Forelimb muscle (tissue), 1 donor: ENCODE measurements at regions not wholly inside any gene's neighbourhood (a gene's known extent, or its start where the extent isn't known, plus 50 kb on each side); places are given as distances from the start of the nearest gene placed in this dataset.

Experiments
- DNase-seq: peaks from one replicate; pipeline ENCODE4 v3.0.0-alpha.2; 2013; ENCODE audit warnings: low read depth

- no peak for DNase-seq
These were observed 198.2 kb upstream of the ARSJ start for GRCh38 chr4:114177628-114178027.

- DNase-seq = no peak
These were observed 198.9 kb upstream of the ARSJ start for GRCh38 chr4:114178392-114178791.

DNA sequence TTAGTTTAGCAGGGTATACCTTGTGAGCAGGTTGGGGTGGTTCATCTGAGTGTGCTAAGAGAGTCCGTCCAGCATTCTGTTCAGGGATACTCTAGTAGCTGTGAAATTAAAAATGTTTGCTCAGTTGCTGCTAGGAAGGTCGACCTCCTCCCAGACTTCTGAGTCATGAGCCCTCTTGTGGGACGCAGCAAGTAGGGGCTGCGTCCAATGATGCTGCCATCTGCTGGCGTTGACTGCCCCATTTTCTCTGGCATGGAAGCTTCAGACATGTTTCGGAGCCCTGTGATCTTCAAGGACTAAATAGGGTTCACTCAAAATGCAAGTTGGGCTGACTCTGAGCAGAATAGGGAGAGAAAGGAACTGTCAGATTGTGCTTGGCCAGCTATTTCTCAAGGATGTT is 201.0 kb upstream of the ARSJ start:
- no peak for DNase-seq

DNA sequence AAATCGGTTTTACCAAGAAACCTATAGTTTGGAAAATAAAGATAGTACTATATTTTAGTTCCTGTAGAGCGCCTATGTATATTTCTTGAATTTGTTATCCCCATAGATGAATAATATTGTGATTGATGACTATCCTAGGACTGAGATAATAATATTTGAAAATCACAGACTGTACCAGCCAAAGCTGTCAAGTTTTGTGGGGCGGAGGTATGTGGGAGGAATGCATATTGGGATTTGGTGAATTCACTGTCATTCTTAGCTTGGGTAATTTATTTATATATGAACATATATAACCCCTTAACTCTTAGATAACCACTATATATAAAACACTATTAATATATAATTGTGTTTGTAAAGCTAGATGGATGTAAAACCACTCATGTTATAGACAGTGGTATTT is 205.5 kb upstream of the ARSJ start:
- DNase-seq = no peak

DNA sequence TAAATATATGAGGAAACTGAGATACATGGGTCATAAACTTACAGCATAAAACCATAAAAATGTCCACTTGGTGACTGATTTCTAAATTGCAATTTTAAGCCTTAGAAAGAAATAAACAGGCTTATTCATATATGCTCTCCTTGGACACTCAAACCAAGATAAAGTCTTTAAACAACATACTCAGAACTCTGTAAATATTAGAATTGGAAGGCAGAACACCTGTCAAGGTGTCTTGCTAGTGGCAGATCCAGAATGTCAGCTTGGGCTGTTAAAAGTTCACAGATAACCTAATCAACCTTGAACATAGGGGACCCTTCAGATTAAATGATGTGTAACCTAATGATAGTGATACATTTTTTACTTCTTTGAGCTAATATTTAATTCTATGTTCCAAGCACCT is 208.1 kb upstream of the ARSJ start:
- DNase-seq = no peak

DNA sequence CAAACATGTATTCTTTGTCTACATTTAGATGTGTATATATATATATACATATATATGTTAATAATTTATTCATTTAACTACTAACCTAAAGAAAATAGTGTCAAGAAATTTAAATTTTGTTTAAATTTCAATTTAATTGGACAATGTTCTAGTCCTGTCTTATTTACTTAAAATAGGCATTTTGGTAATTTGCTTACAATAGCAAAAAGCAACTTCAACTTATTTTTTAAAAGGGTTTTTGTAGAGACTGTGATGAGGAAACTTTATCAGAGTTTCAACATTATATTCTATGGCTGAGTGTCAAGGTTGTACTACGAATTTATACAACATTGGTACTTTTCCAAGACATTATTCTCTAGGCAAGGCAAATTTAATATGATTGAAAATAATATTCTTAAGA is 212.0 kb upstream of the ARSJ start:
- no peak for DNase-seq

DNA sequence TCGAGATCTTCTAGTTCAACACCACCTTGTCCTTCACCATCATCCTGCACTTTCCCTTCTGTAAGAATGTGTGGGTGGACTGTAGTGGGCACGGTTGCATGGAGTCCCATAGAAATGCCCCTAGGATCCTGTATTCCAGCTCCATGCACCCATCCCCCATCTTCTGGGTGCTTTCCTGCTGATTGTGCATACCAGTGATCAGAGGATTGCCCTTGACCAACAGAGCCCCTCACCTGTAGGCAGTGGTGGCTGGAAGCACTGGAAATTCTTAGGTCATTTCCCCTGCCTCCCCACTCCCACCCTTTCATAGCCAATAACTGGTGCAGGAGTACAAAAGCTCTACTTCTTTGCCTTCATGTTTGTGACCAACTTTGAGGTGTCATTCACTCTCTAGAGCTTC is 213.4 kb upstream of the ARSJ start:
- DNase-seq = no peak

DNA sequence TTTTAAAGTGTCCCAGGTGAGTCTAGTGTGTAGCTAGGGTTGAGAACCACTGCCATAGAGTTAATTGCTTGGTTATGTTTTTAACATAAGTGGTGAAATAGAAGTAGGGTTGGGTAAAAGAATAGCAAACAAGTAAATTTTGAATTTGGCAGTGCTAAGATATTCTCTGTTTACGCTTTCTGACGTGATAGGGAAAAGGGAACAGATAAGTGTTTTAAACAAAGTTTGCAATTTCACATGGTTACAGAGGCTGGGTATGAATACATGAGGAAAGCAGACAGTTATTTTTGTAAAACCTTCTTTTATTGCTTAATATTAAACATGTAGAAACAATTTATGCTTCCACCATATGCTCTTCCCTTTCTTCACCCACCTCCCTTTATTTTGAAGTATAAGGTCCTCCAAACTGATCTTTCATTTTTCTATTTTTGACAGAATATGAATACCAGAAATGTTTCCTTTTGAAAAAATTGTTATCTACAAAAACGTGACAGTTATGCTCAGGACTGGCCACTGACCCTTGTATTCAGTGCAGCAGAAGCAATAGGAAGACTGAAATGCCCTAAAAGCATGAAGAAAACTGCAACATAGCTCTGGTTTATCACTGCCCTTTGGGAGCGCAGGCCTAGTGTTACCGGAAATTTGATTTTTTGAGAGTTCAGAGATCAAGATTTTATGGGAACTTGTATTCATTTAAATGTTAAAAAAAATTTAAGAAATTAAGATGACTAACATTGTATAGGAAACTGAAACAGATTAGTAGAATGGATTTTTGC is 214.4 kb upstream of the ARSJ start:
- no peak for DNase-seq

DNA sequence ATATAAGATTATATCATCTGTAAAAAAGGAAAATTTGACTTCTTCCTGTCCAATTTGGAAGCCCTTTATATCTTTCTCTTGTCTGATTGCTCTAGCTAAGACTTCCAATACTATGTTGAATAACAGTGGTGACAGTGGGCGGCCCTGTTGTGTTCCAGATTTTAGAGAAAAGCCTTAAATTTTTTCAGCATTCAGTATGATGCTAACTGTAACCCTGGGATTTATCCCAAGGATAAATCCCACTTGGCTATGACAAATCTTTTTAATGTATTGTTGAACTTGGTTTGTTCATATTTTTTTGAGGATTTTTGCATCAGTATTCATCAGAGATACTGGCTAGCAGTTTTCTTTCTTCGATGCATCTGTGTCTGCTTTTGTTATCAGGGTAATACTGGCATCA is 217.2 kb upstream of the ARSJ start:
- DNase-seq = no peak

DNA sequence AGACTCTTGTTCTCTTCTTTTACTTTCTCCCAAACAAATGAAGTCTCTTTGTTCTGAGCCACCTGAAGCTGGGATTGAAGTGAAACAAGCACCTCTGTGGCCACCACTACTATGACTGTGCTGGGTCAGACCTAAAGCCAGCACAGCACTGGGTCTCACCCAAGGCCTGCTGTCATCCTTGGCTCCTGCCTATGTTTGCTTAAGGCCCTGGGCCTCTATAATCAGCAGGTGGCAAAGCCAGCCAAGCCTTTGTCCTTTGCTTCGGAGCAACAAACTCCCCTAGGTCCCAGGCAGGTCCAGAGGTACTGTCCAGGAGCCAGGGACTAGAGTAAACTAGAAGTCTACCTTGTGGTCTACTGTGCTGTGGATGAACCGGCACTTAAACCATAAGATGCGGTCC is 220.6 kb upstream of the ARSJ start:
- DNase-seq = no peak

DNA sequence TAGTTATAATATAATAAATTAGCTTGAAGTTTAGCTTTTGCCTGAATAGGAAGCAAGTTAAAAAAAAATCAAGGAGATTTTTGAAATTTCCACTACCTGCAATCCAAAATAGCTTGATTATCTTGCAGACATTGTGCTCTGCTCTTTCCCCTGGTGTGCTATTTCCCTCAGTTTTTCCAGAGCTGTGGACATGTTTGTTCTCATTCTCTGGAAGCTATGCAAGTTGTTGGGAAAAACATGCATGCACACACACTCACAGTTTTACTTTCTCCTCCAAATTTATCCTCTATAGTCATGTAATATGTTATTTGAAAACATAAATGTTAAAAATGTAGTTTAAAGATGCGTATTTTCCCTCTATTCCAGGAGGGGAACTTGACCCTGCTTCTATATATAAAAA is 225.8 kb upstream of the ARSJ start:
- peak; percentile 29 for DNase-seq

- no peak for DNase-seq
These were observed 229.2 kb upstream of the ARSJ start for GRCh38 chr4:114208574-114209151.

- DNase-seq = no peak
These were observed 230.1 kb upstream of the ARSJ start for GRCh38 chr4:114209584-114209983.

GRCh38 chr4:114211556-114211955 is 232.1 kb upstream of the ARSJ start:
- no peak for DNase-seq

DNA sequence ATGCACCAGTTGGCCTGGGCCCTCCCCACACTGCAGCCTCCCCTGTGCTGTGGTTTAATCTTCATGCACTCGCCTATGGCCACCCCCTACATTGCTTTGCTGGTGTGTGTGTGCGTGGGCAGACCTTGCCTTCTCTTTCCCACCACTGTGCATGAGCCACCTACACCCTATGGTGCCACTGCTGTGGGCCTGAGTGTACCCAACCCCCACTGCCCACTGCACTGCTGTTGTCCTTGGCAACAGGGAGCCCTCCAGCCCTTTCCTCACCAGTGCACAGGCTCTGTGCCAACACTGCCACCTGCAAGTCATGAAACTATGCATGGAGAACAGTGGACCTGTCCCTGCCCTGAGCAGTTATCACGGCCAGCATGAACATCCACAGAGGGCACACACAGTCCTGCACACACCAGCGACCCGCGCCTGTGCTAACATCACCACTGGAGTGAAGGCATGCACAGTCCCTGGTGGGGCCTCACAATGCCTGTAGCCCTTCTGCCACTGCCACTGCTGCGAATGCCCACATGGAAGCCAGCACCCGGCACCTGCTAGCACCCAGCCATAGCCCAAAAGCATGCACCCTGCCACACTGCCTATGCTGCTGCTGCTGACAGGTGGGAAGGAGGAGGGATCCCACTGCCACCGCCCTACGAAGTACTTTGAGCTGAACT is 237.8 kb upstream of the ARSJ start:
- DNase-seq = no peak

DNA sequence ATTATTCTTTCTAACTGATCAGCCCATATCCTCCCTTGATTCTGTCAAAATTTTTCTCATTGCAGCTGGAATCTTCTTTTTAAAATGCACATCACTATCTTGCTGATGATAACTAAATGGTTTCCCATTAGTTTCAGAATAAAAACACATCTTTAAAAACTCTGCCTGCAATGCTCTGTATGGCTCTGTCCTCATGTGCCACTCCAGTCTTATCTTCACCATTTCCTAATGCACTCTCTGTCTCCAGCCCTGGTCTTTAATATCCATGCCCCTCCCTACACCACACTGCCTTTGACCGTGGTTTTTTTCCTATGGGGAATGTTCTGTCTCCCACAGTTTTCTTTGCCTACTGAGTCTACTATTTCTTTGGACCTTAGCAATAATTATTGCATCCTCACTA is 244.1 kb upstream of the ARSJ start:
- DNase-seq = no peak

DNA sequence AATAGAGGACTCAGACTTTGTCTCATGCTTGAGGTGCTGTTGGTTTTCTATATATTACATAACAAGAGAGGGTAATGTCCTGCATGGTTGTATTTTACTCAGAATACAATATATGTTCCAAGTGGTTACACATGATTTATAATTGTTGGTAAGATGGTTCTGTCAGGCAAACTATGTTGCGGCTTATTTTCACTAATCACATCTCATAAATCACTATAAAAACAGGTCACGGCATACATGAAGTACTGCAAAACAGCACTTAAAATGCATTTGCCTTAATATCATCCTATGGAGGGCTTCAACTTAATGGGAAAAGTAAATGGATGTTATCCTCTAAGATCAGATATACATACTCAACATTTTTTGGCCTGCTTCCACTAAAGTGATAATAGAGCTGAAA is 246.0 kb upstream of the ARSJ start:
- no peak for DNase-seq

- no peak for DNase-seq
These were observed 246.7 kb upstream of the ARSJ start for GRCh38 chr4:114226179-114226578.

DNA sequence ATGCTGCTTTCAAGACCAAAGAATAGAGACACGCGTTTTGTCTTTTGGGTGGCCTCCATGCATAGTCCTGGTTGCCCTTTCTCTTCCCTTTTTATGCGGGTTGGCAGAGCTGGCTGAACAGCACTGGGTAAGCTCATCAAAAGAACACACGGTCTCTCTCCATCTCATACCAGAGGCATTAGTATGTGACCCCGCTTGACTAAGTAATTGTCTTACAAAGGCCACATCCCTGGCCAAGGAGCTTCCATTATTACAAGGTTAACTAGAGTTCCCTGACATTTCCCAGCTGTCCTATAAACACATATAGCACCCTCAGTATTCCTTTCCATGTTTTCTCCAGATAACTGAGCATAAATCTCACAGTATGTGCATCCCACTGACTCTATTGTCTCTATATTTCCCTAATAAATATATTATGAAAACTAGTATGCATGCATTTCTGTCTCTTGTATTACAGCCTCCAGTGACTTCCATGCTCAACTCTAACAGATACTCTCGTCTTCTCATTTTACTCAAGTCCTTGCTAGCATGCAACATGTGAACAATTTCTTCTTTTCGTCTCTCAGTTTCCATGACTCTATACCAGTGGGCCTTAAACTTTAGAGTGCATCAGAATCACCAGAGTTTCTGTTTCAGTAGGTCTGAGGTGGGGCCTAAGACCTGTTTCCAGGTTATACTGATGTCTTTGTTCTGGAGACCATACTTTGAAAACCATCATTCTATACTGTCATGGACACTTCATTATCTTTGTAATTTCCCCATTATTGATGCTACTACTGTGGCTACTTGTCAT is 247.7 kb upstream of the ARSJ start:
- DNase-seq = no peak

DNA sequence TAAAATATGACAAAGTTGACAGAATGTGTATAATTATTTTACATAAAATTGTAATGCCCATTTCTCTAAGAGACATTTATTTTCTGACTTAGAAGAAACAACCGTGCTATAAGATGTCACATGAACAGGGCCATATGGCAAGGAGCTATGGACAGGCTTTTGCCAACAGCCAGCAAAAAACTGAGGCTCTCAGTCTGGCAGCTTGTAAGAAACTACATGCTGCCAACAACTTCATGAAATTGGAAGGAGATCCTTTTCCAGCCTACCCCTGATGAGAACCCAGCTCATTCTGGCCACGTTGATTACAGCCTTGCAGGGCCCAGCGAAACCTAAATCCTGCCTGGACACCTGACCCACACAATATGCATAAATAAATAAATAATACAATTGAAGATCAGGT is 250.3 kb upstream of the ARSJ start:
- DNase-seq = no peak

GRCh38 chr4:114236171-114236769 is 256.8 kb upstream of the ARSJ start:
- DNase-seq = no peak

DNA sequence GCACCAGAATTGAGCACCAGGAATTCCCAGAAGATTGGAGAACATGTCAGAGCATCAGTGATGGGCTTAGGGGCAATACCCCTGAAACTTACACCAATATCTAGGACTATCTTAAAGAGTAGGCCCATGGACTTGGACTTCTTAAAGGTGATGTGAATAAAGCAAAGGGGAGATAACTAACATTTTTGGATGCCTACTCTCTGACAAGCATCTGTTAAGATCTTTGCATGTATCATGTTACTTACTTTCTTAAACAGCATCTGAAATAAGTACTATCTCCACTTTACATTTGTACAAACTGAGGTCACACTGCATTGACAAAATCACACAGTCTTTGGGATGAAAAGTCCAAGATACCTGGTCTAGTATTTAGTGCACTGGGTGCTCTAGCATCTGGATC is 258.6 kb upstream of the ARSJ start:
- DNase-seq = no peak
